ENCODE measurements at regions not wholly inside any gene's neighbourhood (a gene's known extent, or its start where the extent isn't known, plus 50 kb on each side); places are given as distances from the start of the nearest gene placed in this dataset.
A peak's percentile ranks its signal among the peaks of the same experiment; 100 is the strongest.
"Not testable (repeated sequence)": the region's sequence is repeated elsewhere in the genome, so short reads cannot be mapped to it uniquely, and the experiment has no call there.

DNA sequence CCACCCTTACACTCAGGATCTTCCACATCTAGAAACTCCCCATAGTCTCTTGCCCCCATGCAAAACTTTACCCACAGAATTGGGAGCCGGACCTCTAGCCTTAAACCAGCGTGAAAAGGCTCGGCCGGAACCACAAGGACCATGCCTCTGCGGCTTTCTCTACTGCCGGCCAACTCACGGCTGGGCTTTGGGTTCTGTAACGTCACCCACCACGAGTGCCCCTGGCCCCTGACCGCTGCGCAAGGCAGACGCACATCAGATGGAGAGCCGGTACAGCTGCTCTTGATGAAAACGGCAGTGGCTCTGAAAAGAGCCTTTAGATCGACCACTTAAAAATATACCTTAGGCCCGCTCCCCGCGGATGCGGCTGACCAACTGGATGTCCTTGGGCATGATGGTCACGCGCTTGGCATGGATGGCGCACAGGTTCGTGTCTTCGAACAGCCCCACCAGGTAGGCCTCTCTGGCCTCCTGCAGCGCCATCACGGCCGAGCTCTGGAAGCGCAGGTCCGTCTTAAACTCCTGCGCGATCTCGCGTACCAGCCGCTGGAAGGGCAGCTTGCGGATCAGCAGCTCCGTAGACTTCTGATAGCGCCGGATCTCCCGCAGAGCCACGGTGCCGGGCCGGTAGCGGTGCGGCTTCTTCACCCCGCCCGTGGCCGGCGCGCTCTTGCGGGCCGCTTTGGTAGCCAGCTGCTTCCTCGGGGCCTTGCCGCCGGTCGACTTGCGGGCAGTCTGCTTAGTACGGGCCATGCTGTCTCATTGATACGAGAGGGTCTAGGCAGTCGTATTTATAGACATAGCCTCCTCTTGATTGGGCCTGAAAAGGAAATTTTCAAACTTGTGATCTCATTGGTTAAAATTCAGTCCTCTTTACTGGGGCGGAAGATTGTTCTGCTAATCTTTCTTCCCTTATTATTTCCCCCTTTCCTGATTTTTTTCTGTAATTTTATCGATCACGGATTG, 66.3 kb downstream of the FAM72C start:
- DNase-seq, result peak in 1 of 2 donors; percentile 10

- not testable (repeated sequence) for DNase-seq
Observed at GRCh38 chr1:143904622-143904979, 67.2 kb downstream of the FAM72C start.

DNA sequence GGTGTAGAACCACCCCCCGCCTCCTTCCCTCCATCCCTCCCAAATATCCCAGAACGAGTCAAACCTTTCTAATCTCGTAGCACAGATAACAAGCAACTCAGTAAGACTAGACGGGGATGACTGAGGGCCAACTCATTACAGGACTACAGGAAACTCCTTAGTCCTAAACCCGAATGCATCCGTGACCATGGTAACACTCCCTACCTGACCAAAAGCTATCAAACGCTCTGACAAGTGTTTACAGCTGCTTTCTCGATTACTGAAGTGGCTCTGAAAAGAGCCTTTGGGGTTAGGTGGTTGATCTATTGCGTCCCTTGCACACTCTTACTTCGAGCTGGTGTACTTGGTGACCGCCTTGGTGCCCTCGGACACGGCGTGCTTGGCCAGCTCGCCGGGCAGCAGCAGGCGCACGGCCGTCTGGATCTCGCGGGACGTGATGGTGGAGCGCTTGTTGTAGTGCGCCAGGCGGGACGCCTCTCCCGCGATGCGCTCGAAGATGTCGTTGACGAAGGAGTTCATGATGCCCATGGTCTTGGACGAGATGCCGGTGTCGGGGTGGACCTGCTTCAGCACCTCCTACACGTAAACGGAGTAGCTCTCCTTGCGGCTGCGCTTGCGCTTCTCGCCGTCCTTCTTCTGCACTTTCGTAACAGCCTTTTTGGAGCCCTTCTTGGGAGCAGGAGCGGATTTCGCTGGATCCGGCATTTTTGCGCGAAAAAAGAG, 67.7 kb downstream of the FAM72C start:
- not testable (repeated sequence) for DNase-seq

DNA sequence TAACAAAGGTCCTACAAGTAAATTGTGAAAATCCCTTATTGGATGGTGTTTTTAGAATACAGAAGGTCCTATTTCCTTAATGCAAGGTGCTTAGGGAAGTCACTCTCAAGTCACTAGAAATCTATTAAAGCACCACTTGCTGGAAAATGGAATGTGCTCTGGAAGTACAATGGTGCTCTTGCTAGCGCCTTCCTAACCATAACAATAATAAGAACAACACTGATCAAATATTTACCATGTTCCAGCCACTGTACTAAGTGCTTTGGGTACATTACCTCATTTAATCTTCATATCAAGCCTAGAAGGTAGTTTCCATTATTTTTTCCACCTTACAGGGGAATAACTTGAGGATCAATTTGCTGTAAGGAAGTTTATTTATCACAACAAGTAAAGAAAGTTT, 75.4 kb downstream of the FAM72C start:
- DNase-seq, result not testable (repeated sequence)

DNA sequence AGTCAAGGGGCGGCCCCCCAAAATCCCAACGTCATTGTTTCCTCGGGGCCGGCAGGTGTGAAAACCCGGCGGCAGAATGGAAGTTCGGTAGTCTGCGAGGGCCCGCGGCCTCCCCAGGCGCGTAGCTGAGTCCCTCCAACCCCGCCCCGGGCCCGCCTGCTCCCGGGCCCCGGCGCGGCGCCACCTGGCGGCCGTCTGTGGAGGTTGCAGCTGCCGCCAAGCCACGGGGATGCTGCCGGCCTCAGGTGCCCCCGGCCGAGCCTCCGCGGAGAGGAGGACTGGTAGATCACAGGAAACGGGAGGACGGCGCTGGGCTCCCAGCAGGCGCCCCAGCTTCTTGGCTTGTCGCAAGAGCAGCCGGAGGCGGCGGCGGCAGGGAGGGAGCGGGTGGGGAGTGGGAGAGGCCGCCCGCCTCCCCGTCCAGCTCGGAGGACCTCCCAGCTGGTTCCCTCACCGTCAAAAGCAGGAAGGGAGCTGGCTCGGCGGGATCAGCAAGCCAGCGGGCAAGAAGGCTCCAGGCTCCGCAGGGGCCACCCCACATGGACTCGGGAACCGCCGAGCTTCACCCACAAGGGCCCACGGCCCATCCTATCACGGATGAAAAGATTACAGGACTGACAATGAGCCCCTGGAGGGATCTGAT, 86.7 kb downstream of the FAM72C start:
- peak; percentile 69 to 74 for DNase-seq

GRCh38 chr1:143884532-143884931, 87.3 kb downstream of the FAM72C start:
- peak; percentile 32 to 38 for DNase-seq

- not testable (repeated sequence) for DNase-seq
Observed at GRCh38 chr1:143879757-143880536, 91.8 kb downstream of the FAM72C start.

- DNase-seq, result not testable (repeated sequence)
Observed at GRCh38 chr1:143875947-143876346, 95.8 kb downstream of the FAM72C start.

GRCh38 chr1:143874625-143875024, 97.2 kb downstream of the FAM72C start:
- DNase-seq, result not testable (repeated sequence)

DNA sequence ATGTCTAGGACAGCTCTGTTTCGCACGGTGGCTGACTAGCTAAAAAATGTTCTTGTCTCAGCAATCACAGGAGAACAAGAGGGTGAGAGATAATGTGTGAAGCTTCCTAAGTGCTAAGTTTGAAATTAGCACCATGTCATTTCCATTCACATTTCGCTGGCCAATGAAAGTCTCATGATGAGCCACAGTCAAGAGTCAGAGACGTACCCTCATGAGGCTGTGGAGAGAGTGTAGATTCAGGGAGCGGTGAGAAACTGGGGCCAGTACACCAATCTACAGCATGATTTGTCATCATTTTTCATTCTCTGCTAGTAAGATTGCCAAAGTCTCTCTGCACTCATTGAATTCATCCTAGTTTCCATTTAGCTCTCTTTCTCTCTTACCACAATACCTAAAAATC, 98.1 kb downstream of the FAM72C start:
- not testable (repeated sequence) for DNase-seq

GRCh38 chr1:143870388-143870787, 101.4 kb downstream of the FAM72C start:
- not testable (repeated sequence) for DNase-seq

DNA sequence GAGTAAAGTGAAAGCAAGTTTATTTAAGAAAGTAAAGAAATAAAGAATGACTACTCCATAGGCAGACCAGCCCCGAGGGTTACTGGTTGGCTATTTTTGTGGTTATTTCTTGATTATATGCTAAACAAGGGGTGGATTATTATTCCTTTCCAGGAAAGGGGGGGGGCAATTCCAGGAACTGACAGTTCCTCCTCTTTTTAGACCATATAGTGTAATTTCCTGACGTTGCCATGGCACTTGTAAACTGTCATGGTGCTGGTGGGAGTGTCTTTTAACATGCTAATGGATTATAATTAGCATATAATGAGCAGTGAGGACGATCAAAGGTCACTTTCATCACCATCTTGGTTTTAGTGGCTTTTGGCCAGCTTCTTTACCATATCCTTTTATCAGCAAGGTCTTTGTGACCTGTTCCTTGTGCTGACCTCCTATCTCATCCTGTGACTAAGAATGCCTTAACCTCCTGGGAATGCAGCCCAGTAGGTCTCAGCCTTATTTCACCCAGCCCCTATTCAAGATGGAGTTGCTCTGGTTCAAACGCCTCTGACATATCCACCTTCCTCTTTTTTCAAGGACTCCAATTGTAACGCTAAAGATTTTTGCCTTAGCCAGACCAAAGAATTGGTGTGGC, 104.1 kb downstream of the FAM72C start:
- not testable (repeated sequence) for DNase-seq

GRCh38 chr1:143863901-143864520, 107.8 kb downstream of the FAM72C start:
- DNase-seq, result not testable (repeated sequence)

GRCh38 chr1:143862722-143863121, 109.1 kb downstream of the FAM72C start:
- not testable (repeated sequence) for DNase-seq

DNA sequence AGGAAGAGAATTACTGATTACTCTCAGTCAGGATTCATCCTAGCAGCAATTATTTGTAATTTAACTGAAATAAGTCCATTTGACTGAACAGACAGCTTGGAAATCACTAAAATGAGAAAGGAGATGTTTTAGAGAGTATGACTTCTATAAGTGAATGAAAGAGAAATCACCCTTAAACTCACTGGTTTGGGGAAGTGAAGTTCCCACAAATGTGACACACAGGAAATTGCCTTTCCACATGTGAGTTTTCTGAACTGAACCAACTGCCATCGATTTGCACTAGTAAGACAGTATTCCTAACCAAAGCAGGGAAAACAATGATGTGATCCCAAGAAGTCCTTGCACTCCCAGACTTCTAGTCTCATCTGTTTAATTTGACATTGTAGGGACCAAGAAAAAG, 110.5 kb downstream of the FAM72C start:
- DNase-seq, result not testable (repeated sequence)

GRCh38 chr1:143855867-143856266, 115.9 kb downstream of the FAM72C start:
- not testable (repeated sequence) for DNase-seq

DNA sequence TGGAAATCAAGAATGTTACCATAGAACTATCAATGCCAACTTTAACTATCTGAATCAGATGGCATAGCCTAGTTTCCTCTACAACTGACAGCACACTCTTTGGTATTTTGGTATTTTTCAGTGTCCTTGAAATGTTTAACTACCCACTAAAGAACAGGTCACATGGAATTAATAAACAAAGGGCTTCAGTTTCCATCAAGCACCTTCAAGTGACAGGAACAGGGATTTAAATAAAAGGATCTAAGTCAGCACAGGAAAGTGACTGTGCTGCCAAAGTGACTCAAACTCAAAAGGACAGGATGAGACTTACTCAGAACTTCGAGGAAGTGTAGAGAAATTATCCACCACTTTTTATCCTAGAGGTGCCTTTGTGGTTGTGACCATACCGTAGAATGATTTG, 117.7 kb downstream of the FAM72C start:
- DNase-seq, result not testable (repeated sequence)

DNA sequence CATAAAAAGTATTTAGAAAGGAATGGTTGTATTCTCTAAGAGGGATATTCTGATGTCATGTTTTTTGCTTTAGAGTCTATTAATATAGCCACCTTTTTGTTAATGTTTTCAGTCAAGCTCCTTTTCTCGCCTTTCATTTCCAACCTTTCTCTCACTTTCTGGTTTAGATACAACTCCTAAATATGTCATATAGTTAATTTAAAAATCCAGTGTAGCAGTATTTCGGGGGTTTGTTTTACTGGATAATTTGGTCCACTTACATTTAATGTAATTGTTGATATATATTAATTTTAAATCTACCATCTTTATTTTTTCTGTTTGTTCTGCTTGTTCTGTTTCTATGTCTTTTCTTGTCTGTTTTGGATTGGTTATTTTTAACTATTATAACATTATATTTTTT, 121.1 kb downstream of the FAM72C start:
- not testable (repeated sequence) for DNase-seq

GRCh38 chr1:143848859-143849258, 122.9 kb downstream of the FAM72C start:
- DNase-seq, result not testable (repeated sequence)

GRCh38 chr1:143845193-143845592, 126.6 kb downstream of the FAM72C start:
- not testable (repeated sequence) for DNase-seq

GRCh38 chr1:143842058-143842457, 129.7 kb downstream of the FAM72C start:
- not testable (repeated sequence) for DNase-seq

All from activated CD4-positive, alpha-beta T cell treated with anti-CD3 and anti-CD28 coated beads for 4 hours (primary cell).